NCI-H345 treated with DMSO at 0.1 percent for 48 hours (cell line): ENCODE measurements at regions not wholly inside any gene's neighbourhood (a gene's known extent, or its start where the extent isn't known, plus 50 kb on each side); places are given as distances from the start of the nearest gene placed in this dataset.

Source experiments
- DNase-seq: peaks from one replicate; lab custom pipeline; 2025; ENCODE audit not compliant: unreplicated experiment; lab: John Stamatoyannopoulos, UW

- no peak for DNase-seq
Measured at GRCh38 chr17:34107019-34107418, 148.1 kb upstream of the CCL2 start.

- no peak for DNase-seq
Measured at GRCh38 chr17:34110315-34110714, 144.8 kb upstream of the CCL2 start.

GRCh38 chr17:34113089-34113488, 142.0 kb upstream of the CCL2 start:
- DNase-seq, result no peak

- DNase-seq, result no peak
Measured at GRCh38 chr17:34114174-34114573, 140.9 kb upstream of the CCL2 start.

GRCh38 chr17:34116306-34116705, 138.8 kb upstream of the CCL2 start:
- DNase-seq, result no peak

GRCh38 chr17:34117332-34117731, 137.8 kb upstream of the CCL2 start:
- DNase-seq, result no peak

- DNase-seq, result no peak
Measured at GRCh38 chr17:34117811-34118210, 137.3 kb upstream of the CCL2 start.

GRCh38 chr17:34118564-34118963, 136.5 kb upstream of the CCL2 start:
- DNase-seq, result no peak

- no peak for DNase-seq
Measured at GRCh38 chr17:34121311-34121710, 133.8 kb upstream of the CCL2 start.

- no peak for DNase-seq
Measured at GRCh38 chr17:34122515-34122914, 132.6 kb upstream of the CCL2 start.

GRCh38 chr17:34125010-34125409, 130.1 kb upstream of the CCL2 start:
- no peak for DNase-seq

GRCh38 chr17:34125921-34126320, 129.2 kb upstream of the CCL2 start:
- DNase-seq, result no peak

- DNase-seq, result no peak
Measured at GRCh38 chr17:34126496-34126895, 128.6 kb upstream of the CCL2 start.

- no peak for DNase-seq
Measured at GRCh38 chr17:34126965-34127364, 128.1 kb upstream of the CCL2 start.

- no peak for DNase-seq
Measured at GRCh38 chr17:34130544-34130943, 124.5 kb upstream of the CCL2 start.

- no peak for DNase-seq
Measured at GRCh38 chr17:34131386-34131785, 123.7 kb upstream of the CCL2 start.

GRCh38 chr17:34133350-34133749, 121.7 kb upstream of the CCL2 start:
- no peak for DNase-seq

- no peak for DNase-seq
Measured at GRCh38 chr17:34135841-34136240, 119.2 kb upstream of the CCL2 start.

GRCh38 chr17:34140006-34140405, 115.1 kb upstream of the CCL2 start:
- no peak for DNase-seq

- DNase-seq, result no peak
Measured at GRCh38 chr17:34141590-34141989, 113.5 kb upstream of the CCL2 start.

- DNase-seq, result no peak
Measured at GRCh38 chr17:34143430-34143829, 111.7 kb upstream of the CCL2 start.

- DNase-seq, result peak; percentile 60
Measured at GRCh38 chr17:34146440-34147043, 108.5 kb upstream of the CCL2 start.

- no peak for DNase-seq
Measured at GRCh38 chr17:34151102-34151501, 104.0 kb upstream of the CCL2 start.

GRCh38 chr17:34153991-34154390, 101.1 kb upstream of the CCL2 start:
- no peak for DNase-seq
